GM19328 (cell line): ENCODE measurements at regions not wholly inside any gene's neighbourhood (a gene's known extent, or its start where the extent isn't known, plus 50 kb on each side); places are given as distances from the start of the nearest gene placed in this dataset.
"Not testable (repeated sequence)": the region's sequence is repeated elsewhere in the genome, so short reads cannot be mapped to it uniquely, and the experiment has no call there.

Experiments
- ATAC-seq: cut with Tn5 transposase; IDR thresholded peaks from one replicate; pipeline ENCODE4 v1.9.1; 2021; ENCODE audit warnings: mild to moderate bottlenecking, moderate library complexity; ENCODE audit not compliant: unreplicated experiment

- no peak for ATAC-seq
Observed at GRCh38 chr16:48810436-48810802, 200.4 kb upstream of the N4BP1 start.

DNA sequence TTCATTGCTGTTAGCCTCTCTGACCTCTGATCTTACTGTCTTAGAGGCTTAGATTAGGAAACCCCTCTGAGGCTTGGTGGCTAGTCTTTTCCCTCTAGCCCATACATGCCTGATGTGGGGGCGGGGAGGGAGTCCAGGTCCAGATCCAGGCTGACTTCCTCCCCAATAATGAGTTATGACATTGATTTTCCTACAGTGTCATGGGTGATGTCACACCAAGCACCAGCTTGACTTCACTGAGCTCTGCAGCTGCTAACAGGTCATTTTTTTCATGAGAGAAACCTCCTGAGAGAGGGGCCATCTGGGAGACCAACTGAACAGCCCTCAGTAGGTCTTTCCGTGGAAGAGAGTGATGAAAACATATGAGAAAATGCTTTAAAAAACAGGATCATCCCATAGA is 180.2 kb upstream of the N4BP1 start:
- no peak for ATAC-seq

DNA sequence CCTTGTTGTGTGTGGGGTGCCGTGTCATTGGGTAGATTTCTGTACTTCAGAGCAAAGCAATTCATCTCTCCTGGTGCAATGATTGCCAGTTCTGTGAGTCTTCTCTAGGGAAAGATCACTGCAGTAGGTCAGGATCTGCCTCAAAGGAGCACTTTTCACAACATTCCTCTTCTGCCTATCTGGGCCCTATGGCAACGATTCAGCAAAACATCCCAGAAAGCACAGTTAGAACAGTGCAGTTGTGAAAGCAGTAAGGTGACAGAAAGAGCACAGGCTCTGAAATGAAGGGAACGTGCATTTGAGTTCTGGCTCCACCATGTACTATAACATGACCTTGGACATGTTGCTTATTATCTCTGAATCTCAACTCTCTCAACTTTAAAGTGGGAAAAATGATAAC is 178.5 kb upstream of the N4BP1 start:
- ATAC-seq: no peak

- ATAC-seq: no peak
Observed at GRCh38 chr16:48745541-48745940, 135.6 kb upstream of the N4BP1 start.

DNA sequence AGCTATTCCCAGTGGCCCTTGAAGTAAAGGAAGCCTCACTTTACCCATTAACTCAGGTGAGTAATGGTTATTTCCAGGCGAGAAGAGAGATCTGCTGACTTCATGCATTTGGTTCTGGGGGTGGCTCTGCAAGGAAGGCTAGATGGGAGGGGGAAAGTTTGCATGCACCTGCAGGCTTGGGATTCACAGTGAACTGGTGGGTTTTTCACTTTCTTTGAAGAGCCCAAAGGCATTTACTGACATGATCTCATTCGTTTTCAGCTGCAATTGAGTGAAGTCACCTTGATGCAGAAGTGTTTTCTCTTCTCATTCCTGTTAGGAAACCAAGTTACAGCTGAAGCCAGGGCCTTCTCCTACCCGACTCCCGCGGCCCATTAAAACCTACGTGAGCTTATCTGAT is 131.0 kb upstream of the N4BP1 start:
- ATAC-seq: no peak

- no peak for ATAC-seq
Observed at GRCh38 chr16:48734220-48734619, 124.2 kb upstream of the N4BP1 start.

DNA sequence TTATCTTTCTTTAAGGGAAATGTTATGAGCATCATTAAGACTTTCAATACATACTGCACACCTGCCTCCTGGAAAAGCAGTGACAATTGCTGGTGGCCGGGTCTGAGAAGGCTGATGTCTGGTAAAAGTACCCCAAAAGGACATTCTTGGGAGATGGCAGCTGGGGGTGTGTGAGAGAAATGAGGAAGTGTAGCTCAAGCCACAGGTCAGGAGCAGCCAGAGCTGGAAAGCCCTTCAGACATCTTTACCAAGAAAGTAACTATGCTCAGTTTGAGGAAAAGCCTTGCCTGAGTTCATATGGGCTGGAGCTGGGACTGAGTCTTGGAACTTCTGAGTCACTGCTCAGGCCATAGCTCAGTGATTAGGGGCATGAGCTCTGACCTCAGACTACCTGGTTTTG is 94.7 kb upstream of the N4BP1 start:
- ATAC-seq: no peak

DNA sequence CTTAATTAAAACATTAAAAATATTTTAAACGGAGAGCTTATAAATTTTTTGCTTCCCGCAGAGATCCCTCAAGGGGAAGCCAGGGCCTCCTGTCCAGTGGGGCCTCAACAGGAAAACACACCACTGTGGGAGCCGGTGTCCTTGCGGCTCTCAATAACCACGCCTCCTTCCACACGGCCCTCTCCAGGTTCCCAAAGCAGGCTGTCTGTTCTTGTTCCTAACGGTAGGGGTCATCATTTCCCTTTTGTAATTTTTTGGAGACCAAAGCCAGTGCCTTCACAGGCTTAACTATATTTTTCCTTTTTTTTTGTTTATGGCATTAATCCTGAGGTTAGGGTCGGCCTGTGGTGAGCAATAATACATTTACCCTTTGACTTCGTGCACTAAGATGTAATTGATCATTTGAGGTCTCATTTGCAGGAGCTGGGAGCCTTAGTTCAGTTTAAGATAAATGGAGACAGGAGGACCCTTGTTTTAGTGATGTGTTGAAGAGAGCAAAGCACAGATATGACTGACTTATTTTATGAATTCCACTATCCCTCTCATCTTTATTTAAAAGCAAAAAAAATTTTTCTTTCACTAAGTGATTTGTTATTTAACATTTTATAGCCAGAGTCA is 77.5 kb upstream of the N4BP1 start:
- ATAC-seq: no peak

GRCh38 chr16:48684148-48684547 is 74.2 kb upstream of the N4BP1 start:
- no peak for ATAC-seq

DNA sequence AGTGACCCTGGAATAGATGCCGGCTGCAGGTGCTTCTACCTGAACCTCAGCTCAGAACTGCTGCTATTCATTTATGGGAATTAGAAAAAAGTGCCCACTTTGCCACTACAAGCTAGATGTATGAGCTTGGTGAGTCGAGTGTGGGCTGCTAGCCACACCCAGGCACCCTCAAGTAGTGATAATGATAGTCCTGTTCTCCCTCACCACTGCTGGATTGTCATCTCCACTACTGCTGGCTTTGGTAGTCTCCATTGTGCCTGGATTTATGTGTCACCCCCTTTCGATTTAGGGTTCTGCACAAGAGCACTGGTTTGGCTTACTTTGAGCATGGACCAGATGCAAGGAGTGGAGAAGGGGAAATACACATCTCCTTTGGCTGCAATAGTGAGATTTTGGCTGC is 73.0 kb upstream of the N4BP1 start:
- ATAC-seq: no peak

DNA sequence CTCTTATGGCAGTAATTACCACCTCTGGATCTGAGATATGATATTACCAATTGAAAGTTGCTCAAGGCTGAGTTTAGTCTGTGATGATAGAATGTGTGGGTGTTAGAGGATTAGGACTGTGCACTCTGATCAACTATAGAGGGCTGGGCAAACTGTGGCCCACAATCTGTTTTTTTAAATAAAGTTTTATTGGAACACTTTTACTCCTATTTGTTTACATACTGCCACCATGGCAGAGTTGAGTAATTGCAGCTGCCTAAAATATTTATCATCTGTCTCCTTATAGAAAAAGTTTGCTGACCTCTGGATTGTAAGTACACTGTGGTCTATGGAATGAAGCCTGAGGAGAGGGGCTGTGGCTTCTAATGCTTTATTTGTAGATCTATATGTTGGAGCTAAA is 71.5 kb upstream of the N4BP1 start:
- no peak for ATAC-seq

GRCh38 chr16:48680881-48681280 is 70.9 kb upstream of the N4BP1 start:
- ATAC-seq: no peak

- no peak for ATAC-seq
Observed at GRCh38 chr16:48676836-48677235, 66.9 kb upstream of the N4BP1 start.

DNA sequence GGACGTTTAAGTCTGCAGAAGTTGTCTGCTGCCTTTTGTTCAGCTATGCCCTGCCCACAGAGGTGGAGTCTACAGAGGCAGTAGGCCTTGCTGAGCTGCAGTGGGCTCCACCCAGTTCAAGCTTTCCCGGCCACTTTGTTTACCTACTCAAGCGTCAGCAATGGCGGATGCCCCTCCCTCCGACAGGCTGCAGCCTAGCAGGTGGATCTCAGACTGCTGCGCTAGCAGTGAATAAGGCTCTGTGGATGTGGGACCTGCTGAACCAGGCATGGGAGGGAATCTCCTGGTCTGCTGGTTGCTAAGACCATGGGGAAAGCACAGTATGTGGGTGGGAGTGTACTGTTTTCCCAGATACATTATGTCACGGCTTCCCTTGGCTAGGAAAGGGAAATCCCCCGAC is 58.2 kb upstream of the N4BP1 start:
- ATAC-seq: not testable (repeated sequence)

- ATAC-seq: no peak
Observed at GRCh38 chr16:48659940-48660339, 50.0 kb upstream of the N4BP1 start.
